GM21447 (cell line): ENCODE measurements at regions not wholly inside any gene's neighbourhood (a gene's known extent, or its start where the extent isn't known, plus 50 kb on each side); places are given as distances from the start of the nearest gene placed in this dataset.
A peak's percentile ranks its signal among the peaks of the same experiment; 100 is the strongest.

ENCODE experiments used
- ATAC-seq: cut with Tn5 transposase; IDR thresholded peaks from one replicate; pipeline ENCODE4 v1.9.1; 2021; ENCODE audit not compliant: unreplicated experiment

GRCh38 chr5:71988808-71989207 lies 118.5 kb upstream of the MAP1B start:
- no peak for ATAC-seq

- no peak for ATAC-seq
Measured at GRCh38 chr5:71993600-71993999, 113.7 kb upstream of the MAP1B start.

GRCh38 chr5:71996789-71997188 lies 110.5 kb upstream of the MAP1B start:
- ATAC-seq, result no peak

- ATAC-seq, result no peak
Measured at GRCh38 chr5:71998746-71999145, 108.5 kb upstream of the MAP1B start.

- ATAC-seq, result no peak
Measured at GRCh38 chr5:72000707-72001106, 106.6 kb upstream of the MAP1B start.

GRCh38 chr5:72005671-72006070 lies 101.6 kb upstream of the MAP1B start:
- ATAC-seq, result no peak

GRCh38 chr5:72006361-72006760 lies 100.9 kb upstream of the MAP1B start:
- ATAC-seq, result no peak

GRCh38 chr5:72007336-72008111 lies 99.8 kb upstream of the MAP1B start:
- no peak for ATAC-seq

GRCh38 chr5:72009280-72009679 lies 98.0 kb upstream of the MAP1B start:
- ATAC-seq, result no peak

- ATAC-seq, result no peak
Measured at GRCh38 chr5:72010430-72010829, 96.8 kb upstream of the MAP1B start.

- ATAC-seq, result no peak
Measured at GRCh38 chr5:72012906-72013305, 94.4 kb upstream of the MAP1B start.

- ATAC-seq, result no peak
Measured at GRCh38 chr5:72013766-72014624, 93.3 kb upstream of the MAP1B start.

GRCh38 chr5:72015103-72015548 lies 92.1 kb upstream of the MAP1B start:
- no peak for ATAC-seq

GRCh38 chr5:72018143-72018803 lies 89.0 kb upstream of the MAP1B start:
- peak; percentile 70 for ATAC-seq

GRCh38 chr5:72020161-72020983 lies 86.9 kb upstream of the MAP1B start:
- ATAC-seq, result no peak

GRCh38 chr5:72021651-72022357 lies 85.5 kb upstream of the MAP1B start:
- no peak for ATAC-seq

- no peak for ATAC-seq
Measured at GRCh38 chr5:72028382-72028781, 78.9 kb upstream of the MAP1B start.

GRCh38 chr5:72030237-72030636 lies 77.0 kb upstream of the MAP1B start:
- ATAC-seq, result no peak

GRCh38 chr5:72032788-72033187 lies 74.5 kb upstream of the MAP1B start:
- ATAC-seq, result no peak

- ATAC-seq, result no peak
Measured at GRCh38 chr5:72034770-72035169, 72.5 kb upstream of the MAP1B start.
